ENCODE measurements at regions not wholly inside any gene's neighbourhood (a gene's known extent, or its start where the extent isn't known, plus 50 kb on each side); places are given as distances from the start of the nearest gene placed in this dataset.

GRCh38 chr5:174326372-174326771 is 280.9 kb downstream of the NSG2 start:
- H3K4me3 ChIP-seq (ENCODE audit: control insufficient read depth, low read depth, low read length), result no peak overlapping the region
- no peak for DNase-seq (ENCODE audit: low read depth)
- TF ChIP-seq CTCF (conservative IDR thresholded peaks at IDR 0.05; ENCODE audit: control insufficient read depth, insufficient read depth, low read depth, low read length), result no peak

- no peak overlapping the region for H3K4me3 ChIP-seq (ENCODE audit: control insufficient read depth, low read depth, low read length)
- DNase-seq (ENCODE audit: low read depth), result peak; percentile 63
- peak; percentile 72 for TF ChIP-seq CTCF (conservative IDR thresholded peaks at IDR 0.05; ENCODE audit: control insufficient read depth, insufficient read depth, low read depth, low read length)
Measured at GRCh38 chr5:174327317-174327864, 281.9 kb downstream of the NSG2 start.

- TF ChIP-seq CTCF (conservative IDR thresholded peaks at IDR 0.05; ENCODE audit: control insufficient read depth, insufficient read depth, low read depth, low read length), result no peak
- H3K4me3 ChIP-seq (ENCODE audit: control insufficient read depth, low read depth, low read length), result no peak overlapping the region
- no peak for DNase-seq (ENCODE audit: low read depth)
Measured at GRCh38 chr5:174327896-174328295, 282.4 kb downstream of the NSG2 start.

- peak; percentile 17 for DNase-seq (ENCODE audit: low read depth)
- no peak overlapping the region for H3K4me3 ChIP-seq (ENCODE audit: control insufficient read depth, low read depth, low read length)
- TF ChIP-seq CTCF (conservative IDR thresholded peaks at IDR 0.05; ENCODE audit: control insufficient read depth, insufficient read depth, low read depth, low read length), result no peak
Measured at GRCh38 chr5:174328631-174329299, 283.3 kb downstream of the NSG2 start.

GRCh38 chr5:174329738-174330137 is 284.2 kb downstream of the NSG2 start:
- no peak for TF ChIP-seq CTCF (conservative IDR thresholded peaks at IDR 0.05; ENCODE audit: control insufficient read depth, insufficient read depth, low read depth, low read length)
- H3K4me3 ChIP-seq (ENCODE audit: control insufficient read depth, low read depth, low read length), result no peak overlapping the region
- DNase-seq (ENCODE audit: low read depth), result peak; percentile 79

- no peak for TF ChIP-seq CTCF (conservative IDR thresholded peaks at IDR 0.05; ENCODE audit: control insufficient read depth, insufficient read depth, low read depth, low read length)
- H3K4me3 ChIP-seq (ENCODE audit: control insufficient read depth, low read depth, low read length), result no peak overlapping the region
- no peak for DNase-seq (ENCODE audit: low read depth)
Measured at GRCh38 chr5:174335682-174336364, 290.3 kb downstream of the NSG2 start.

Measured in fibroblast of mammary gland (primary cell).